Ascending aorta (tissue), 2 donors: ENCODE measurements at regions not wholly inside any gene's neighbourhood (a gene's known extent, or its start where the extent isn't known, plus 50 kb on each side); places are given as distances from the start of the nearest gene placed in this dataset.

ENCODE experiments used
- DNase-seq, 2 donors: peaks; one replicate each; pipeline ENCODE4 v3.0.0-alpha.2; 2019; ENCODE audit warnings: low spot score in 2 of 2
- H3K27ac ChIP-seq, 2 donors: fragments of 200-600 bp; sonication (generic); one replicate each; pipeline ENCODE4 v1.5.1; 2016 to 2017; ENCODE audit warnings: mild to moderate bottlenecking in 1 of 2
- H3K27me3 ChIP-seq: fragments of 200-600 bp; sonication (generic); one replicate; pipeline ENCODE4 v1.5.1; 2017
- H3K36me3 ChIP-seq, 2 donors: fragments of 200-600 bp; sonication (generic); one replicate each; pipeline ENCODE4 v1.5.1; 2016
- H3K4me1 ChIP-seq, 2 donors: fragments of 200-600 bp; sonication (generic); one replicate each; pipeline ENCODE4 v1.5.1; 2016 to 2017; ENCODE audit warnings: mild to moderate bottlenecking in 1 of 2
- H3K4me3 ChIP-seq, 2 donors: fragments of 200-600 bp; sonication (generic); one replicate each; pipeline ENCODE4 v1.5.1; 2016 to 2017; ENCODE audit warnings: mild to moderate bottlenecking in 1 of 2
- H3K9me3 ChIP-seq, 2 donors: fragments of 200-600 bp; sonication (generic); one replicate each; pipeline ENCODE4 v1.5.1; 2016
- intact Hi-C: fragments of 100-400 bp; cut with DNase I; formaldehyde crosslinking; loops from one replicate; pipeline ENCODE4 v1.15.1; 2023
- TF ChIP-seq, protein P1 (sequence below), 3 experiments: fragments of 200-600 bp in 2 of 3; fragments of 450-650 bp in 1 of 3; sonication (generic) in 2 of 3; IDR thresholded peaks; one replicate each; pipeline ENCODE4 v1.5.1; 2016 to 2019; ENCODE audit warnings: antibody characterized with exemption in 3 of 3, mild to moderate bottlenecking in 1 of 3, moderate library complexity in 1 of 3

- intact Hi-C loops: no loop called here
- no peaks in the 10 kb centered on the region for H3K4me1 ChIP-seq
- no peaks in the 10 kb centered on the region for H3K36me3 ChIP-seq
- no peak overlapping the region for H3K27ac ChIP-seq
- TF ChIP-seq, protein P1, sequence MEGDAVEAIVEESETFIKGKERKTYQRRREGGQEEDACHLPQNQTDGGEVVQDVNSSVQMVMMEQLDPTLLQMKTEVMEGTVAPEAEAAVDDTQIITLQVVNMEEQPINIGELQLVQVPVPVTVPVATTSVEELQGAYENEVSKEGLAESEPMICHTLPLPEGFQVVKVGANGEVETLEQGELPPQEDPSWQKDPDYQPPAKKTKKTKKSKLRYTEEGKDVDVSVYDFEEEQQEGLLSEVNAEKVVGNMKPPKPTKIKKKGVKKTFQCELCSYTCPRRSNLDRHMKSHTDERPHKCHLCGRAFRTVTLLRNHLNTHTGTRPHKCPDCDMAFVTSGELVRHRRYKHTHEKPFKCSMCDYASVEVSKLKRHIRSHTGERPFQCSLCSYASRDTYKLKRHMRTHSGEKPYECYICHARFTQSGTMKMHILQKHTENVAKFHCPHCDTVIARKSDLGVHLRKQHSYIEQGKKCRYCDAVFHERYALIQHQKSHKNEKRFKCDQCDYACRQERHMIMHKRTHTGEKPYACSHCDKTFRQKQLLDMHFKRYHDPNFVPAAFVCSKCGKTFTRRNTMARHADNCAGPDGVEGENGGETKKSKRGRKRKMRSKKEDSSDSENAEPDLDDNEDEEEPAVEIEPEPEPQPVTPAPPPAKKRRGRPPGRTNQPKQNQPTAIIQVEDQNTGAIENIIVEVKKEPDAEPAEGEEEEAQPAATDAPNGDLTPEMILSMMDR (IDR thresholded peaks at IDR 0.05): no peak
- DNase-seq: no peak
- H3K4me3 ChIP-seq: no peak overlapping the region
- no peaks in the 10 kb centered on the region for H3K9me3 ChIP-seq
- no peaks in the 10 kb centered on the region for H3K27me3 ChIP-seq
Measured at GRCh38 chr2:16429431-16430145, 236.0 kb downstream of the CYRIA start.

- intact Hi-C loops: no loop called here
- H3K4me1 ChIP-seq: no peaks in the 10 kb centered on the region
Measured at GRCh38 chr2:16429002-16429401, 236.6 kb downstream of the CYRIA start.

GRCh38 chr2:16425462-16426336 lies 239.9 kb downstream of the CYRIA start:
- Histone ChIP-seq H3K4me3 (no peak overlapping the region), H3K36me3 (no peaks in the 10 kb centered on the region)
- intact Hi-C loops: no loop called here

More at GRCh38 chr2:16429002-16429401, 236.6 kb downstream of the CYRIA start:
- Histone ChIP-seq H3K4me3 (no peak overlapping the region), H3K27me3 (no peaks in the 10 kb centered on the region), H3K9me3 (no peaks in the 10 kb centered on the region), H3K36me3 (no peaks in the 10 kb centered on the region), H3K27ac (no peak overlapping the region)
- TF ChIP-seq, protein P1 (IDR thresholded peaks at IDR 0.05): no peak
- DNase-seq: no peak

DNA sequence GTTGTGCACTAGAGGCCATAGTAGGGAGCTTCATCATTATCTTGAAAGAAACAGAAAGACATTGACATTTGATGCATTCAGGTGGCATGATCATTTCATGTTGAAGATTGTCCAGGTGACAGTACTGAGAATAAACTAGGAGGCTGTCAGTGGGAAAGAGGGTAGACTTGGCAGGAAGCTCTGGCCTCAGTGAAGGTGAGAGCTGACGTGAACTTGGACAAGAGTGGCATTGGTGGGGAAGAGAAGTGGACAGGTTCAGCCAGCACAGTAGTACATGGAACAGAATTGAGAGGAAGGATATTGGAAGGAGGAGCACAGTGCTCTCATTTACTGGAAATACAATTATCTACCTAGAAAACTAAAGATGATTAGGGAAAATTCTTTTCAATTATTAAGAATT lies 245.2 kb downstream of the CYRIA start:
- H3K4me3 ChIP-seq: no peak overlapping the region
- no peaks in the 10 kb centered on the region for H3K27me3 ChIP-seq
- DNase-seq: no peak
- intact Hi-C loops: no loop called here
- H3K9me3 ChIP-seq: no peaks in the 10 kb centered on the region
- TF ChIP-seq, protein P1 (IDR thresholded peaks at IDR 0.05): no peak
- no peaks in the 10 kb centered on the region for H3K4me1 ChIP-seq
- H3K36me3 ChIP-seq: no peaks in the 10 kb centered on the region
- no peak overlapping the region for H3K27ac ChIP-seq

More at GRCh38 chr2:16425462-16426336, 239.9 kb downstream of the CYRIA start:
- DNase-seq: no peak
- Histone ChIP-seq H3K9me3 (no peaks in the 10 kb centered on the region), H3K27ac (no peak overlapping the region), H3K4me1 (no peaks in the 10 kb centered on the region), H3K27me3 (no peaks in the 10 kb centered on the region)
- TF ChIP-seq, protein P1 (IDR thresholded peaks at IDR 0.05): no peak

- no peaks in the 10 kb centered on the region for H3K4me1 ChIP-seq
- H3K27ac ChIP-seq: no peak overlapping the region
- no peaks in the 10 kb centered on the region for H3K27me3 ChIP-seq
- DNase-seq: no peak
- H3K36me3 ChIP-seq: no peaks in the 10 kb centered on the region
- intact Hi-C loops: no loop called here
- TF ChIP-seq, protein P1 (IDR thresholded peaks at IDR 0.05): no peak
- no peak overlapping the region for H3K4me3 ChIP-seq
- H3K9me3 ChIP-seq: no peaks in the 10 kb centered on the region
Measured at GRCh38 chr2:16417726-16418125, 247.9 kb downstream of the CYRIA start.
